CD4-positive, CD25-positive, alpha-beta regulatory T cell (primary cell): ENCODE measurements at regions not wholly inside any gene's neighbourhood (a gene's known extent, or its start where the extent isn't known, plus 50 kb on each side); places are given as distances from the start of the nearest gene placed in this dataset.
"Not testable (repeated sequence)": the region's sequence is repeated elsewhere in the genome, so short reads cannot be mapped to it uniquely, and the experiment has no call there.

Experiments
- ATAC-seq, 2 donors: fragments of 150-1000 bp; cut with Tn5 transposase; one replicate each; pipeline ENCODE4 v1.10.0; 2021; ENCODE audit warnings: low read depth in 2 of 2, moderate number of reproducible peaks in 2 of 2, moderate library complexity in 1 of 2
- DNase-seq, 3 donors: peaks; one replicate each; pipeline versions ENCODE4 v3.0.0 to v3.0.0-alpha.2; 2012 to 2022; ENCODE audit warnings: mixed read lengths in 1 of 3
- H3K27ac ChIP-seq: one replicate; pipeline ENCODE4 v1.7.0; 2013; ENCODE audit warnings: mild to moderate bottlenecking, low read length; ENCODE audit not compliant: insufficient read depth, poor library complexity, severe bottlenecking
- H3K27me3 ChIP-seq: one replicate; pipeline ENCODE4 v1.7.0; 2013; ENCODE audit warnings: low read length; ENCODE audit not compliant: control insufficient read depth, insufficient read depth
- H3K36me3 ChIP-seq: one replicate; pipeline ENCODE4 v1.7.0; 2013; ENCODE audit warnings: mild to moderate bottlenecking, low read length, moderate library complexity; ENCODE audit not compliant: control insufficient read depth, insufficient read depth
- H3K4me1 ChIP-seq: 2 replicates; pipeline ENCODE4 v1.7.0; 2013; ENCODE audit warnings: mild to moderate bottlenecking, low read length; ENCODE audit not compliant: insufficient read depth, control insufficient read depth, poor library complexity, severe bottlenecking
- H3K4me3 ChIP-seq: one replicate; pipeline ENCODE4 v1.7.0; 2013; ENCODE audit warnings: low read depth, mild to moderate bottlenecking, low read length, moderate library complexity
- H3K9me3 ChIP-seq, 2 experiments: 1 replicate in 1 of 2; 2 replicates in 1 of 2; pipeline ENCODE4 v1.7.0; 2013; ENCODE audit warnings: low read length in 2 of 2, mild to moderate bottlenecking in 1 of 2, moderate library complexity in 1 of 2; ENCODE audit not compliant: control insufficient read depth in 2 of 2
- H3K27ac Mint-ChIP-seq, 3 donors: one replicate each; pipeline ENCODE4 v1.8.0; 2020 to 2022; ENCODE audit warnings: mild to moderate bottlenecking in 3 of 3, mixed read lengths in 3 of 3, moderate library complexity in 2 of 3
- H3K27me3 Mint-ChIP-seq: one replicate; pipeline ENCODE4 v1.8.0; 2022; ENCODE audit warnings: mild to moderate bottlenecking, mixed read lengths
- H3K36me3 Mint-ChIP-seq: one replicate; pipeline ENCODE4 v1.8.0; 2020; ENCODE audit warnings: mixed read lengths
- H3K4me1 Mint-ChIP-seq, 4 donors: one replicate each; pipeline ENCODE4 v1.8.0; 2020 to 2022; ENCODE audit warnings: mixed read lengths in 4 of 4, mild to moderate bottlenecking in 1 of 4
- H3K4me3 Mint-ChIP-seq, 4 donors: one replicate each; pipeline ENCODE4 v1.8.0; 2020 to 2022; ENCODE audit warnings: mild to moderate bottlenecking in 4 of 4, mixed read lengths in 4 of 4, moderate library complexity in 3 of 4
- H3K9me3 Mint-ChIP-seq, 7 donors: one replicate each; pipeline ENCODE4 v1.8.0; 2020 to 2022; ENCODE audit warnings: mixed read lengths in 7 of 7, mild to moderate bottlenecking in 3 of 7, moderate library complexity in 2 of 7

DNA sequence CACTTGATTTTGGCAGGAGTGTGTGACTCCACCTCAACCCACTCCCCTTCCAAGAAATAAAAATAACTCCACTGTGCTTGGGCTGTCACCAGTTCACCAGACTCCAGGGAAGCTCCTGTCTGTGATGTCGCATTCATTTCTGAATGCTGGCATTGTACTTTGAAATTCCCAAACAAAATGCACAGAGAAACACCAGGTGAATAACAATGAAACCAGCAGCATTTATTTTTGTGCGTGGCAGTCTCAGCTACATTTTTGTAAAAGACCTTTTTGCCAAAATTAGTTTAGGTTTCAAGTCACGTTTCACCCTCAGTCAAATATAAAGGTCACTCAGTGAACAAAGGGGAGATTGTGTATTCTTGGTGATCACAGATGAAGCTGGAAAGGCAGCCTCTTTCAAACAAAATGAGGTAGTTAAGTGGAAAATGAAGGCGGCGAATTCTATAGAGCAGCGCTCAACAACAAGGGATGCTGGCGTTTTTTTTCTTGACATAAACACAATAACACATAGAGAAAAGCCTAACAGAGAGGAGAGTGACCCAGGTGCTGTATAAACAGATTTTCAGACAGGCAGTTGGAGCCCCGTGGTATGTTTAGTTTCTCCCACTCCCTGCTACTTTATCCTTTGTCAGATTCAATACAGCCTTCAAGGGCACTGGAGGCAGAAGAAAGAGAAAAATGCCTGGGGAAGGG, 210.3 kb upstream of the GCFC2 start:
- no peak overlapping the region for H3K4me3 Mint-ChIP-seq
- H3K9me3 ChIP-seq = no peaks in the 10 kb centered on the region
- H3K36me3 Mint-ChIP-seq = no peaks in the 10 kb centered on the region
- no peaks in the 10 kb centered on the region for H3K4me1 Mint-ChIP-seq
- no peak overlapping the region for H3K27ac Mint-ChIP-seq
- DNase-seq (no peak), ATAC-seq (no peak)
- no peaks in the 10 kb centered on the region for H3K27me3 ChIP-seq
- no peaks in the 10 kb centered on the region for H3K27me3 Mint-ChIP-seq
- H3K36me3 ChIP-seq = no peaks in the 10 kb centered on the region
- no peak overlapping the region for H3K27ac ChIP-seq
- H3K4me1 ChIP-seq = no peaks in the 10 kb centered on the region
- no peak overlapping the region for H3K4me3 ChIP-seq
- peaks cover 0 to 8% (median 4%) of the 10 kb centered on the region in 7 donors for H3K9me3 Mint-ChIP-seq

DNA sequence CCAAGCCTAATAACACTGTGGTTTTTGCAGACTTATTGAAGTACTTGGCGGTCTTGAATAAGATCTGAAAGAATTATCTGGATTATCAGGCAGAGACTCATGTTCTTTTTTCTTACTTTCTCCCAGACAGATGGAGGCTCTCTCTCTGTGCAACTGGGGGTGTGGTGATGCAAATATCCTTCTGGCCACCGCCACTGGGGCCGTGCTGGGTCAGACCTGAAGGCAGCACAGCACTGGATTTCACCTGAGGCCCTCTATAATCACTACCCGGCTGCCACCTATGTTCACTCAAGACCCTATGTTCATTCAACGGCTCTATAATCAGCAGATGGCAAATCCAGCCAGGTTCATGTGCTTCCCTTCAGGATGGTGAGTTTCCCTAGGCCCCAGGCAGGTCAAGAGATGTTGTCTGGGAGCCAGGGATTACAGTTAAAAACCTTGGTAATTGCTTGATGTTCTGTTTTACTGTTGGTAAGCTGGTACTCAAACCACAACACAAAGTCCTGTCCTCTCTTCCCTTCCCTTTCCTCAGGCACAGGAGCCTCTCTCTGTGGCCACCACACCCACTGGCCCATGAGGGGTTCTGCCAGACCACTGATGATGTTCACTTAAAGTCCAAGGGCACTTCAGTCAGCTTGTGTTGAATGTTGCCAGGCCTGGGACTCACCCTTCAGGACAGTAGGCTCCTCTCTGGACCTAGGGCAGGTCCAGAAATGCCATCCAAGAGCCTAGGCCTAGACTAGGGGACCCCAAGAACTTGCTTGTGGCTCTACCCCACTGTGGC, 205.3 kb upstream of the GCFC2 start:
- H3K4me3 Mint-ChIP-seq = no peak overlapping the region
- no peaks in the 10 kb centered on the region for H3K4me1 Mint-ChIP-seq

DNA sequence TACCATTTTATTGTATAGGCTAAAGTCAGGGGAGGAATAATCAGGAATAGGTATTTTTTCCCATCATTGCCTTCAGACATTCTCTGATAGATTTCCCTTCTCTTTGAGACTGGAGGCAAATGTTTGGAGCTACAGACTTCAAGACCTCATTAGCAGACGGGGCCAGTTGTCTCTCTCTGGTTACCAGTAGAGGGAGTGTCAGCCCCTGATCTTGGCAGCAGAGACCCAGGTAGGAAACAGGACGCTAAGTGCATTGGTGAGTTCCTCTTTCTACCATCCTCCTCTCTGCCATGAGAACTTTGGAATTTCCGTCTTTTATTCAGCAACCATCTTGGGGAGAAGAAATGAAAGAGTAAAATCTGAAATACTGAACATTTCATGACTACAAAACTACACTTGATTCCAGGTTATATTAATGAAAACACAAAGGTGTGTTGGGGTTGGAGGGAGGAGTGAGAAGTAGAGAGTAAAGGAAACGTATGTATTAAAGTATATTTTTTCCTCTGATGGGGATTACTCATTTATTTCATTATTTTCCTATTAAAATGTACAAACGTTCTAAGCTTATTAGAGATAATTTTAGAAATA, 186.2 kb upstream of the GCFC2 start:
- no peak overlapping the region for H3K4me3 ChIP-seq
- no peaks in the 10 kb centered on the region for H3K36me3 ChIP-seq
- Mint-ChIP-seq H3K27me3 (no peaks in the 10 kb centered on the region), H3K4me3 (no peak overlapping the region), H3K36me3 (no peaks in the 10 kb centered on the region), H3K4me1 (no peaks in the 10 kb centered on the region), H3K9me3 (peaks cover 0 to 3% (median 0%) of the 10 kb centered on the region in 7 donors), H3K27ac (no peak overlapping the region)
- DNase-seq (peak in 1 of 3 donors; percentile 8), ATAC-seq (no peak)
- no peaks in the 10 kb centered on the region for H3K9me3 ChIP-seq
- no peaks in the 10 kb centered on the region for H3K4me1 ChIP-seq
- no peak overlapping the region for H3K27ac ChIP-seq
- H3K27me3 ChIP-seq = no peaks in the 10 kb centered on the region

More for the DNA sequence above, 205.3 kb upstream of the GCFC2 start:
- Histone ChIP-seq H3K4me1 (no peaks in the 10 kb centered on the region), H3K4me3 (no peak overlapping the region), H3K27me3 (no peaks in the 10 kb centered on the region), H3K36me3 (no peaks in the 10 kb centered on the region), H3K9me3 (no peaks in the 10 kb centered on the region), H3K27ac (no peak overlapping the region)
- ATAC-seq = no peak
- Mint-ChIP-seq H3K9me3 (peaks cover 0 to 24% (median 4%) of the 10 kb centered on the region in 7 donors), H3K27me3 (no peaks in the 10 kb centered on the region), H3K36me3 (no peaks in the 10 kb centered on the region), H3K27ac (no peak overlapping the region)
- DNase-seq = no peak

DNA sequence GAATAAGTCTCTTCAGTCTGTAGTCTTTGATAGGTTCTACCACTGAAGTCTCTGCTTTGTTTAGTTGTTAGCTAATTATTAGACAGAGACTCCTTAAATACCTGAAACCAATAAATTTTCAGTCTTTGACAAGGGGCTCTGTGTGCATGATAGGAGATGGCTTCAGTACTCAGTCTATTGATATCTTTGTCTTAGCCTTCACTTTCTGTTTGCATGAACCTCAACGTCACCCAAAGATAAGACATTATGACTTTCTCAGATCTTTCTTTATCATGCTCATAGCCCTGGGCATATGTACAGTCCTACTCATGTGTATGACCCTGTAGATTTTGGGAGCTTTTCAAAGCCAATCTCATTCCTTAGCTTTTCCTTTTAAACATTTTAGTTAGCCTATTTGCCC, 183.5 kb upstream of the GCFC2 start:
- Histone ChIP-seq H3K9me3 (no peaks in the 10 kb centered on the region), H3K27ac (no peak overlapping the region), H3K36me3 (no peaks in the 10 kb centered on the region), H3K27me3 (no peaks in the 10 kb centered on the region), H3K4me3 (no peak overlapping the region), H3K4me1 (no peaks in the 10 kb centered on the region)
- DNase-seq = no peak
- Mint-ChIP-seq H3K4me3 (no peak overlapping the region), H3K27me3 (no peaks in the 10 kb centered on the region), H3K4me1 (no peaks in the 10 kb centered on the region), H3K9me3 (peaks cover 0 to 9% (median 2%) of the 10 kb centered on the region in 7 donors), H3K27ac (no peak overlapping the region), H3K36me3 (no peaks in the 10 kb centered on the region)
- ATAC-seq = no peak

DNA sequence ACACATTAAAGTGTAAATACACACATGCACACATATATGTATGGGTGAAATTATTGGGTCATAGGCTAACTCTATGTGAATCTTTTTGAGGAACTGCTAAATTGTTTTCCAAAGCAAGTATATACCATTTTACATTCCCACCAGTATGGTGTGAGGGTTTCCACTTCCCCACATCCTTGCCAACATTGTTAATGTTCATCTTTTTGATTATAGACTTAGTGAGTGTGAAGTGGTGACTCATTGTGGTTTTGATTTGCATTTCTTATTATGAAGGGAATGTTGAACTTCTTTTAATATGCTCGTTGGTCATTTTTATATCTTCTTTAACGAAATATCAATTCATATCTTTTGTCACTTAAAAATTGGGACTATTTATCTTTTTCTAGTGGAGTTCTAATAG, 181.8 kb upstream of the GCFC2 start:
- Mint-ChIP-seq H3K27me3 (no peaks in the 10 kb centered on the region), H3K27ac (no peak overlapping the region), H3K4me1 (no peaks in the 10 kb centered on the region), H3K36me3 (no peaks in the 10 kb centered on the region), H3K9me3 (peaks cover 0 to 9% (median 2%) of the 10 kb centered on the region in 7 donors), H3K4me3 (no peak overlapping the region)
- ATAC-seq = no peak
- Histone ChIP-seq H3K27me3 (no peaks in the 10 kb centered on the region), H3K4me3 (no peak overlapping the region), H3K27ac (no peak overlapping the region), H3K9me3 (no peaks in the 10 kb centered on the region), H3K36me3 (no peaks in the 10 kb centered on the region), H3K4me1 (no peaks in the 10 kb centered on the region)
- no peak for DNase-seq

DNA sequence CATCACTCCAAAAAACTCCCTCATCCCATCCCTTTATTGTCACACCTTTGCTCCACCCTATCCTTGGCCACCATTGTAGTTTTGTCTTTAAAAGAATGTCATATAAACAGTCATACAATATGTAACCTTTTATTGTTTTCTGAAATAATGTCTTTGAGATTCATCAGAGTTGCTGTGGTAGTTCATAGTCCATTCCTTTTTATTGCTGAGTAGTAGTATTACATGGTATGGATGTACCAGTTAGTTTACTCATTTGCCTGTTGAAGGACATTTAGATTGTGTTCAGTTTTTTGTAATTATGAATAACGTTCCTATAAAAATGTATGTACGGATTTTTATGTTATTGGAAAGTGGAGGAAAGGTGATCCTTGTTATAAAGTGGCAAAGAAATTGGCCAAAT, 171.8 kb upstream of the GCFC2 start:
- H3K4me1 Mint-ChIP-seq = no peaks in the 10 kb centered on the region
- Histone ChIP-seq H3K27ac (no peak overlapping the region), H3K36me3 (no peaks in the 10 kb centered on the region), H3K27me3 (no peaks in the 10 kb centered on the region), H3K9me3 (no peaks in the 10 kb centered on the region), H3K4me3 (no peak overlapping the region), H3K4me1 (no peaks in the 10 kb centered on the region)
- DNase-seq = no peak
- H3K27ac Mint-ChIP-seq = no peak overlapping the region
- no peak for ATAC-seq
- H3K36me3 Mint-ChIP-seq = no peaks in the 10 kb centered on the region
- H3K4me3 Mint-ChIP-seq = no peak overlapping the region
- H3K9me3 Mint-ChIP-seq = peaks cover 0 to 13% (median 4%) of the 10 kb centered on the region in 7 donors
- no peaks in the 10 kb centered on the region for H3K27me3 Mint-ChIP-seq

DNA sequence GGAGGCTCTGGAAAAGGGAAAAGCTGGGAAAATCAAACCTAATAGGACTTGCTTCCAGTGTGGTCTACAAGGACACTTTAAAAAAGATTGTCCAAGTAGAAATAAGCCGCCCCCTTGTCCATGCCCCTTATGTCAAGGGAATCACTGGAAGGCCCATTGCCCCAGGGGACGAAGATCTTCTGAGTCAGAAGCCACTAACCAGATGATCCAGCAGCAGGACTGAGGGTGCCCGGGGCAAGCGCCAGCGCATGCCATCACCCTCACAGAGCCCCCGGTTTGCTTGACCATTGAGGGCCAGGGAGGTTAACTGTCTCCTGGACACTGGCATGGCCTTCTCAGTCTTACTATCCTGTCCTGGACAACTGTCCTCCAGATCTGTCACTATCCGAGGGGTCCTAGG, 164.9 kb upstream of the GCFC2 start:
- H3K4me1 ChIP-seq, H3K36me3 ChIP-seq, H3K27me3 ChIP-seq, H3K36me3 Mint-ChIP-seq, H3K4me3 ChIP-seq, H3K4me3 Mint-ChIP-seq, H3K27ac ChIP-seq, DNase-seq, ATAC-seq, H3K4me1 Mint-ChIP-seq, H3K27ac Mint-ChIP-seq, H3K27me3 Mint-ChIP-seq, H3K9me3 ChIP-seq: not testable (repeated sequence)
- peaks cover 0 to 13% (median 3%) of the 10 kb centered on the region in 7 donors for H3K9me3 Mint-ChIP-seq
